HepG2 (cell line): ENCODE measurements at regions not wholly inside any gene's neighbourhood (a gene's known extent, or its start where the extent isn't known, plus 50 kb on each side); places are given as distances from the start of the nearest gene placed in this dataset.

ENCODE experiments used
- ATAC-seq: fragments of 200-7000 bp; cut with Tn5 transposase; 3 replicates; pipeline ENCODE4 v1.9.1; 2020; ENCODE audit warnings: mild to moderate bottlenecking, moderate library complexity
- BruUV-seq: library from RNA; stranded (reverse); fragments of 400-500 nt; replicated peaks from 2 replicates; lab custom pipeline; 2021; lab: Mats Ljungman, UMichigan
- CTCF ChIA-PET: fragments of 300-600 bp; formaldehyde crosslinking; extraction: SDS; loops from one replicate; lab custom pipeline; 2021; ENCODE audit warnings: low total read pairs, inconsistent platforms, low intra/inter-chr PET ratio; lab: Yijun Ruan, JAX
- POLR2A ChIA-PET: fragments of 350-600 bp; sonication (Branson Sonifier 250); formaldehyde crosslinking; loops from one replicate; lab custom pipeline; 2020; ENCODE audit warnings: antibody characterized with exemption, inconsistent platforms; lab: Yijun Ruan, JAX
- DNase-seq: peaks from one replicate; pipeline ENCODE4 v3.0.0-alpha.2; 2015; ENCODE audit warnings: low spot score
- FAIRE-seq: peaks from 3 replicates; lab custom pipeline; 2011; peaks lifted over from hg19 to GRCh38; lab: Jason Lieb, UNC
- H2AFZ ChIP-seq: one replicate; pipeline ENCODE4 v1.6.1; 2011; ENCODE audit warnings: low read length, inconsistent platforms
- H3K27ac ChIP-seq: fragments of 300-600 bp; 3 replicates; pipeline ENCODE4 v1.8.0; 2011; ENCODE audit warnings: mixed run types, mild to moderate bottlenecking, mixed read lengths, low read length, inconsistent platforms; ENCODE audit not compliant: insufficient read depth; ENCODE audit errors: extremely low read length
- H3K27me3 ChIP-seq, 2 experiments: fragments of 200-600 bp in 1 of 2; 2 replicates in 1 of 2; 3 replicates in 1 of 2; pipeline versions ENCODE4 v1.6.0 to v1.8.0; 2011; ENCODE audit warnings: low read length in 2 of 2, mild to moderate bottlenecking in 2 of 2, moderate library complexity in 2 of 2, inconsistent platforms in 1 of 2; ENCODE audit not compliant: insufficient read depth in 2 of 2, control insufficient read depth in 1 of 2
- H3K36me3 ChIP-seq, 2 experiments: fragments of 200-600 bp in 1 of 2; replicated peaks in 1 of 2; 2 replicates in 1 of 2; 3 replicates in 1 of 2; pipeline versions ENCODE4 v1.5.1 to v1.8.0; 2011; ENCODE audit warnings: low read length in 2 of 2, inconsistent platforms in 1 of 2; ENCODE audit not compliant: insufficient read depth in 2 of 2, control insufficient read depth in 1 of 2
- H3K4me1 ChIP-seq: 2 replicates; pipeline ENCODE4 v1.5.1; 2012; ENCODE audit warnings: low read length, inconsistent platforms; ENCODE audit not compliant: insufficient read depth
- H3K4me2 ChIP-seq: 2 replicates; pipeline ENCODE4 v1.6.0; 2011; ENCODE audit warnings: low read depth, low read length, inconsistent platforms
- H3K4me3 ChIP-seq, 3 experiments: fragments of 200-600 bp in 1 of 3; sonication (generic), shearing (Covaris generic) in 1 of 3; replicated peaks in 1 of 3; 2 replicates each; pipeline ENCODE4 v1.5.1; 2011 to 2016; ENCODE audit warnings: low read length in 3 of 3, inconsistent platforms in 2 of 3, low read depth in 2 of 3, mild to moderate bottlenecking in 2 of 3, control low read depth in 1 of 3, mixed read lengths in 1 of 3; ENCODE audit not compliant: insufficient read depth in 1 of 3
- H3K79me2 ChIP-seq: one replicate; pipeline ENCODE4 v1.6.1; 2011; ENCODE audit warnings: low read length, inconsistent platforms; ENCODE audit not compliant: insufficient read depth
- H3K9ac ChIP-seq: 2 replicates; pipeline ENCODE4 v1.6.0; 2011; ENCODE audit warnings: mild to moderate bottlenecking, low read depth, low read length, inconsistent platforms; ENCODE audit not compliant: insufficient read depth
- H3K9me3 ChIP-seq: 2 replicates; pipeline ENCODE4 v1.5.1; 2012; ENCODE audit warnings: mild to moderate bottlenecking, low read length
- H4K20me1 ChIP-seq: 2 replicates; pipeline ENCODE4 v1.6.0; 2011; ENCODE audit warnings: inconsistent platforms, mild to moderate bottlenecking, low read length, moderate library complexity; ENCODE audit not compliant: insufficient read depth
- HMG20A ChIP-seq: IDR thresholded peaks from 2 replicates; pipeline ENCODE4 v1.6.1; 2016; ENCODE audit warnings: borderline replicate concordance
- MAFF ChIP-seq: IDR thresholded peaks from 2 replicates; pipeline ENCODE4 v1.6.1; 2011; ENCODE audit warnings: low read depth, low read length, improper control_type of control experiment
- MAFK ChIP-seq, 2 experiments: IDR thresholded peaks in 1 of 2; conservative IDR thresholded peaks in 1 of 2; 2 replicates each; pipeline ENCODE4 v1.6.1; 2011; ENCODE audit warnings: improper control_type of control experiment in 2 of 2, low read length in 2 of 2
- SAFB2 ChIP-seq: sonication (generic); formaldehyde crosslinking; IDR thresholded peaks from 2 replicates; pipeline ENCODE4 v1.5.1; 2020; ENCODE audit warnings: missing genetic modification reagents, low read depth, mild to moderate bottlenecking, borderline replicate concordance
- ZNF296 ChIP-seq: sonication (generic); formaldehyde crosslinking; conservative IDR thresholded peaks from 2 replicates; pipeline ENCODE4 v1.5.0; 2020; ENCODE audit warnings: mild to moderate bottlenecking, missing genetic modification reagents
- WGBS: methylation state at CpG from one replicate; pipeline ENCODE4 v1.1.6; 2017; ENCODE audit warnings: low lambda C conversion rate; 5-methylcytosine and 5-hydroxymethylcytosine counted together
- in situ Hi-C: cut with HindIII; loops from 2 replicates; pipeline ENCODE4 v1.10.0; 2017; ENCODE audit warnings: low pct_unique_long_range_greater_than_20kb; ENCODE audit not compliant: extremely low pct_ligation_motif_present
- intact Hi-C: fragments of 100-400 bp; cut with micrococcal nuclease; formaldehyde crosslinking; loops from one replicate; pipeline ENCODE4 v1.10.0; 2022; ENCODE audit not compliant: unreplicated experiment

DNA sequence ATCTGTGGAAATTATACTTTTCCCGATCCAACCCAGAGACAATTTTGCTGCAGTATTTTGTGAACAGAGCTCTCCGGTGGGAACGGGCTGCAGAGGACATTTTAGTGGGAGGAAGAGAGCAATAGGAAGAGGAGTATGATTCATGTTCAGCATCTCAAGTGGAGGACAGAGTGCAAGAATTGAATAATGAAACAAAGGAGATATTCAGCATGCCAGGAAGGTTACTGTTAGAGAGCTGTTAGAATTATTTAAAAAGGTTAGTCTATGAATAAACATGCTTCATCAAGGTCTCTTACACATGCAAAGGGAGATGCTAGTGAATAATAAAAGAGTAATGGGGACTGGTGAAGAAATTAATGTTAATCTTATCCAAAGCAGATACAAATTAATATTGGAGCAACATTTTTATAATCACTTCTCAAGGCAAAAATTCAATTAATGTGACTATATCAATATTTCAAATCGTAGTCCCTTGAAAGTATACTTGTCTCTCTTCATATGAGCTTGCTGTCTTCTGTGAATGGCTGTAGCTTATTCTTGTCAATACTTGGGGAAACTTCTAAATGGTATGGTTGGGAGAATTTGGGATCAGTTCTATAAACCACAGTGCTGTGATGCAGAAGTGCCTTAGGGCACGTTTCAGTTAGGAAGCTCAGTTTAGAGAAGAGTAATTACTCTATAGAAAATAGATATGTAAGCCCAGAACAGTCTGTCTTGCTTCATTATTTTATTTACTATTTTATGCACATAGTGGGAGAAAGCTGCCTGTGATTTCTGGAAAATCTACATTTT, 1165.8 kb downstream of the OLFM4 start:
- in situ Hi-C loops, result no loop called here
- TF ChIP-seq SAFB2 (CRISPR knock-in tag), result no peak
- TF ChIP-seq HMG20A (CRISPR knock-in tag), result no peak
- 4% methylated on average over 5 of the region's 5 CpGs for WGBS

DNA sequence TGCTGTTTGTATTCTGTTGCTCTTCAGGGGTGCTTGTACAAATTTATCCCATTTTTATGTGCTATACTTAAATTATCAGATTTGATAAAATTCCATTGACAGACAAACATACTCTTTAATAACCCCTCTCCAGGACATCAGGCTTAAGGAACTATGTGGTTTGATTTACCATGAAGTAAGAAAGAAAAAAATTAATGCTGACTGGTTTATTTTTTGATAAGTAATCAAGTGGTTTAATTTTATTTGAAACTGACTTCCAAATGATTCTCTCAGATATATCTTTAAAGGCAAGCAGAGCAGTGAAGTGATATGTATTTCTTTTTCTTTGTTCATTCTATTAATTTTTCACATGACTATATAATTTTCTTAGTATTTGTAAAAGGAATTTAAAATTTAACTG, 1168.1 kb downstream of the OLFM4 start:
- no peak for ATAC-seq

More for the DNA sequence above, 1165.8 kb downstream of the OLFM4 start:
- Histone ChIP-seq H3K9me3 (peaks cover 27% of the 10 kb centered on the region), H3K4me3 (no peak overlapping the region), H3K27me3 (no peaks in the 10 kb centered on the region; a peak in 1 of 5 replicates), H3K27ac (no peak overlapping the region), H3K4me2 (no peak overlapping the region), H3K9ac (no peak overlapping the region), H4K20me1 (no peaks in the 10 kb centered on the region), H3K36me3 (no peaks in the 10 kb centered on the region), H2AFZ (no peak overlapping the region), H3K79me2 (no peaks in the 10 kb centered on the region), H3K4me1 (no peaks in the 10 kb centered on the region)
- POLR2A ChIA-PET, result no interaction called here
- intact Hi-C loops, result no loop called here
- ATAC-seq (no peak), FAIRE-seq (no peak), DNase-seq (no peak)
- no TSS peak for BruUV-seq
- CTCF ChIA-PET, result no interaction called here

More for the DNA sequence above, 1168.1 kb downstream of the OLFM4 start:
- no peak overlapping the region for H2AFZ ChIP-seq
- DNase-seq (no peak), FAIRE-seq (no peak)
- no peak overlapping the region for H3K27ac ChIP-seq
- peaks cover 29% of the 10 kb centered on the region for H3K9me3 ChIP-seq
- POLR2A ChIA-PET, result no interaction called here
- BruUV-seq, result no TSS peak
- peak; percentile 73 for TF ChIP-seq MAFF
- TF ChIP-seq ZNF296 (CRISPR knock-in tag), result no peak
- peak; percentile 67 to 78 for TF ChIP-seq MAFK (conservative IDR thresholded peaks at IDR 0.05 in 1 of 2, IDR thresholded peaks at IDR 0.05 in 1 of 2; ENCODE audit: low read length in 2 of 2)
- no peak overlapping the region for H3K4me3 ChIP-seq
- no peaks in the 10 kb centered on the region for H4K20me1 ChIP-seq
- no peaks in the 10 kb centered on the region for H3K36me3 ChIP-seq
- H3K79me2 ChIP-seq, result no peaks in the 10 kb centered on the region
- no peaks in the 10 kb centered on the region for H3K4me1 ChIP-seq
- H3K4me2 ChIP-seq, result no peak overlapping the region
- H3K9ac ChIP-seq, result no peak overlapping the region
- in situ Hi-C loops (no loop called here), intact Hi-C loops (no loop called here)
- H3K27me3 ChIP-seq, result no peaks in the 10 kb centered on the region; a peak in 1 of 5 replicates
- CTCF ChIA-PET, result no interaction called here
